Right atrium auricular region (tissue), 2 donors: ENCODE measurements at regions not wholly inside any gene's neighbourhood (a gene's known extent, or its start where the extent isn't known, plus 50 kb on each side); places are given as distances from the start of the nearest gene placed in this dataset.

Experiments
- DNase-seq: peaks from one replicate; pipeline ENCODE4 v3.0.0-alpha.2; 2019; ENCODE audit warnings: low spot score
- H3K27ac ChIP-seq, 2 donors: fragments of 200-600 bp; sonication (generic); 1 replicate in 1 of 2; 2 replicates in 1 of 2; pipeline ENCODE4 v1.5.1; 2016 to 2019
- H3K27me3 ChIP-seq, 2 donors: fragments of 200-600 bp; sonication (generic); one replicate each; pipeline versions ENCODE4 v1.5.1 to v1.6.0; 2017 to 2019
- H3K36me3 ChIP-seq: fragments of 200-600 bp; sonication (generic); one replicate; pipeline ENCODE4 v1.5.1; 2016
- H3K4me1 ChIP-seq, 2 donors: fragments of 200-600 bp; sonication (generic); one replicate each; pipeline versions ENCODE4 v1.5.1 to v1.6.0; 2017 to 2019
- H3K4me3 ChIP-seq, 2 donors: fragments of 200-600 bp; sonication (generic); 1 replicate in 1 of 2; 2 replicates in 1 of 2; pipeline ENCODE4 v1.5.1; 2017 to 2019; ENCODE audit warnings: mild to moderate bottlenecking in 1 of 2, moderate library complexity in 1 of 2
- H3K9me3 ChIP-seq, 2 donors: fragments of 200-600 bp; sonication (generic); one replicate each; pipeline ENCODE4 v1.5.1; 2019
- CTCF ChIP-seq, 2 donors: fragments of 200-600 bp; sonication (generic); IDR thresholded peaks; one replicate each; pipeline ENCODE4 v1.5.1; 2019; ENCODE audit warnings: antibody characterized with exemption in 2 of 2

- DNase-seq: no peak
- H3K4me3 ChIP-seq: no peak overlapping the region
- no peaks in the 10 kb centered on the region for H3K4me1 ChIP-seq
- H3K27me3 ChIP-seq: no peaks in the 10 kb centered on the region
- H3K27ac ChIP-seq: no peak overlapping the region
- no peaks in the 10 kb centered on the region for H3K9me3 ChIP-seq
- H3K36me3 ChIP-seq: no peaks in the 10 kb centered on the region
- no peak for TF ChIP-seq CTCF (IDR thresholded peaks at IDR 0.05)
These were observed 2385.2 kb upstream of the C9orf72 start for GRCh38 chr9:29958469-29958868.

- TF ChIP-seq CTCF (IDR thresholded peaks at IDR 0.05): no peak
- H3K27me3 ChIP-seq: no peaks in the 10 kb centered on the region
- no peak overlapping the region for H3K27ac ChIP-seq
- H3K4me1 ChIP-seq: no peaks in the 10 kb centered on the region
- no peak for DNase-seq
- no peak overlapping the region for H3K4me3 ChIP-seq
- H3K9me3 ChIP-seq: no peaks in the 10 kb centered on the region
- no peaks in the 10 kb centered on the region for H3K36me3 ChIP-seq
These were observed 2392.6 kb upstream of the C9orf72 start for GRCh38 chr9:29965834-29966233.

GRCh38 chr9:29966247-29966646 is 2393.0 kb upstream of the C9orf72 start:
- no peak for TF ChIP-seq CTCF (IDR thresholded peaks at IDR 0.05)
- Histone ChIP-seq H3K27me3 (no peaks in the 10 kb centered on the region), H3K9me3 (no peaks in the 10 kb centered on the region), H3K36me3 (no peaks in the 10 kb centered on the region), H3K27ac (no peak overlapping the region), H3K4me3 (no peak overlapping the region), H3K4me1 (no peaks in the 10 kb centered on the region)
- DNase-seq: no peak

DNA sequence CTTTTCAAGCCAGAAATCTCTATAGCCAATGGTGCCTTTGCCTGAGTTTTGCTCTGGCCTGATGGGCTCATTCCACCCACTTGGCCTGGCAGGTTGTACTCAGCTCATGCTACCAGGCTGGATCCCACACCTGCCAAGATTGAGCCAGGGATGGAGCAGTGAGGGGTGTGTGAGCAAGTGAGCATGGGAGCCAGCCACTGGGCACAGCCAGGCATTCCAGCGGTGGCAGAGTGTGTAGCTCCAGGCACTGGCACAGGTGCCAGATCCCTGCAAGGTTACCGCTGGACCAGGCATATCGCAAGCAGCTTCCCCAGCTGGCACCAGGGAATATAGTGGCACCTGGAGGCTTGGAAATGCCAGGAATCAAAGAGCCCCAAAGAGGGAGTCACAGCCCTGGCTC is 2395.6 kb upstream of the C9orf72 start:
- Histone ChIP-seq H3K4me3 (no peak overlapping the region), H3K36me3 (no peaks in the 10 kb centered on the region), H3K4me1 (no peaks in the 10 kb centered on the region), H3K27me3 (no peaks in the 10 kb centered on the region), H3K27ac (no peak overlapping the region), H3K9me3 (no peaks in the 10 kb centered on the region)
- no peak for DNase-seq
- TF ChIP-seq CTCF (IDR thresholded peaks at IDR 0.05): no peak

GRCh38 chr9:29969408-29969807 is 2396.1 kb upstream of the C9orf72 start:
- DNase-seq: no peak
- Histone ChIP-seq H3K4me3 (no peak overlapping the region), H3K9me3 (no peaks in the 10 kb centered on the region), H3K36me3 (no peaks in the 10 kb centered on the region), H3K27ac (no peak overlapping the region), H3K4me1 (no peaks in the 10 kb centered on the region), H3K27me3 (no peaks in the 10 kb centered on the region)
- no peak for TF ChIP-seq CTCF (IDR thresholded peaks at IDR 0.05)

DNA sequence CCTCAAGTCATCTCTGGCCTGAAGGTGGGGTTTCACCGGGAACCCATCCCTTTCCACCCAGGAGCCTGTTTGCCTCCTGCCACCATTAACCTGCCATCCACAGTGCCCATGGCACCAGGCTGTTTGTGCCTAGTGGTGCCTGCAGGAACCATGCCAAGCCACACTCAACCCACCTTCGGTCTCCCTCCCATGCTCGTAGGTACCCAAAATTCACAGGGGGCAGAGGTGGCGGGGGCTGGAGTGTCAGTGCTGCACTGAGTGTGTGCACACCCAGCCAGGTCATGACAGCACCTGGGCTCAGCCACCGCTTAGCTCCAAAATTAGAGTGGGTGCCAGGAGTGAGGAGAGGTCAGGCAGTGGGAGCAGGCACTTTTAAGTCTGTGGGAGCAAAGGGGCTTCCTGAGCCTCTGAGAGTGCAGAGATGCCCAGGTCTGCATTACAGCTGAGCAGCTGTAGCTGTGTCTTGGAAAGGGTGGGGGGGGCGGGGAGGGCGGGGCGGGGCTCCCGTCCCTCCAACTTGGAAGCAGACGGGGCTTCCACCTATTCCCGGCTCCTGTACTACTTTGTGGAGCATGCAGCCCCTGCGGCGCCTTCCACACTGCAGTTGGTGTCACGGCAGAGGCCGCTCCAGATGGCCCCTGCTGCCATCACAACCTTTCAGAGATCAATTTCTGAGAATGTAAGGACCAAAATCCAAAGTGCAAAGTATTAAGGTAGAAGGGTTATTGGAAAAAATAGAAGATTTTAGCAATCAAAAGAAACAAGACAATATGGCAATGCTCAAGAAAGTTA is 2396.8 kb upstream of the C9orf72 start:
- DNase-seq: no peak

More for the DNA sequence above, 2396.8 kb upstream of the C9orf72 start:
- Histone ChIP-seq H3K4me1 (no peaks in the 10 kb centered on the region), H3K27ac (no peak overlapping the region), H3K36me3 (no peaks in the 10 kb centered on the region), H3K9me3 (no peaks in the 10 kb centered on the region), H3K27me3 (no peaks in the 10 kb centered on the region), H3K4me3 (no peak overlapping the region)
- no peak for TF ChIP-seq CTCF (IDR thresholded peaks at IDR 0.05)
